NCI-H510A (cell line): ENCODE measurements at regions not wholly inside any gene's neighbourhood (a gene's known extent, or its start where the extent isn't known, plus 50 kb on each side); places are given as distances from the start of the nearest gene placed in this dataset.

ENCODE experiments used
- DNase-seq: peaks from one replicate; lab custom pipeline; 2025; lab: John Stamatoyannopoulos, UW

DNA sequence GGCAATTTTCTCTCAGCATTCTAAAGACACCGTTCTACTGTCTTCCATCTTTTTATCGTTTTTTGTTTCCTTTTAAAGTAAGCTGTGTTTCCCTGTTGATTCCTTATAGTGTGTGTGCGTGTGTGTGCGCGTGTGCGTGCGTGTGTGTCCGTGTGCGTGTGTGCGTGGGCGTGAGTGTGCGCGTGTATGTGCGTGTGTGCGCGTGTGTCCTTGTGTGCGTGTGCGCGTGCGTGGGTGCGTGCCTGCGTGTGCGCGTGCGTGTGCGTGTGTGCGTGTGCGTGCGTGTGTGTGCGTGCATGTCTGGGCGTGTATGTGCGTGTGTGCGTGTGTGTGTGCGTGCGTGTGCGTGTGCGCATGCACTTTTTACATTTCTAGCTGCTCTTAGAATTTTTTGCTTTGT is 1033.7 kb downstream of the BRD1 start:
- DNase-seq, result no peak

GRCh38 chr22:48786679-48786996 is 1041.0 kb downstream of the BRD1 start:
- DNase-seq, result no peak

DNA sequence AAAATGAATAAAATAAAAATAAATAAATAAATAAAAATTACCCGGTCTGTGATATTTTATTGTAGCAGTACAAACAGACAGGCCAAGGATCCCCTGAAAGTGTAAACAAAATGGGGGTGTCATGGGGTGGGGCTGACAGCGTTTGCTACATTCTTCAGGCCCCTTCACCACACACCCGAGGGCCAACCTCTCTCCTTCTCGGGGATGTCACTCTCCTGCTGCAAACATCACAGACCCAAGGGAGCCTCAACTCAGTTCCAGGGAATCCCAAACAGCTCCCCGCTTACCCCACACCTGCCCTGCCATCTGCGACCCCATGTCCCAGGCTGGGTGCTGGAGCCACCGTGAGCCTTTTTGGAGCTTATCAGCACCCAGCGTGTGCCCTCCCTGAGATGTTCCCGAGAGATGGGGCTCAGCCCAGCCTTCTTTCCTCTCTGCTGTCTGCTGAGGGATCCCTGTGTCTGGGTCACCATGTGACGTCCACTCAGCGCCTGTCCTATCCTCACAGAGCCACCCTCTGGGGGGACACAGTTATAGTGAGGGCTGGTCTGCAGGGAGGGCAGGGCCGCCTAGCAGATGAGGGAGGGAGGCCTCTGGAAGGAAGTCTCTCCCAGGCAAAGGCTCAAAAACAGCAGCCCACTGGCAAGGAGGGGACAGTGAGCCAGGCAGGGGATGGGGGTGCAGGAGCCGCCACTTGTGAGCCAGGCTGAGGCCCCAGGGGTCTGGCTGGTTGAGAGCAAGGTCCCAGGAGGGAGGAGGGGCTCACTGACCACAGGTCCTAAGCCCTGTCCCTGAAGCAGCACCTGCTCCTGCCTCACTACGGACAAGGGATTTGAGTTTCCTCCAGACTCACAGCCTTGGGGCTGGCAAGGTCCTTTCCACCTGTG is 1041.6 kb downstream of the BRD1 start:
- DNase-seq, result no peak

- no peak for DNase-seq
These were observed 1042.8 kb downstream of the BRD1 start for GRCh38 chr22:48784701-48785503.

GRCh38 chr22:48783821-48784266 is 1043.8 kb downstream of the BRD1 start:
- DNase-seq, result no peak

DNA sequence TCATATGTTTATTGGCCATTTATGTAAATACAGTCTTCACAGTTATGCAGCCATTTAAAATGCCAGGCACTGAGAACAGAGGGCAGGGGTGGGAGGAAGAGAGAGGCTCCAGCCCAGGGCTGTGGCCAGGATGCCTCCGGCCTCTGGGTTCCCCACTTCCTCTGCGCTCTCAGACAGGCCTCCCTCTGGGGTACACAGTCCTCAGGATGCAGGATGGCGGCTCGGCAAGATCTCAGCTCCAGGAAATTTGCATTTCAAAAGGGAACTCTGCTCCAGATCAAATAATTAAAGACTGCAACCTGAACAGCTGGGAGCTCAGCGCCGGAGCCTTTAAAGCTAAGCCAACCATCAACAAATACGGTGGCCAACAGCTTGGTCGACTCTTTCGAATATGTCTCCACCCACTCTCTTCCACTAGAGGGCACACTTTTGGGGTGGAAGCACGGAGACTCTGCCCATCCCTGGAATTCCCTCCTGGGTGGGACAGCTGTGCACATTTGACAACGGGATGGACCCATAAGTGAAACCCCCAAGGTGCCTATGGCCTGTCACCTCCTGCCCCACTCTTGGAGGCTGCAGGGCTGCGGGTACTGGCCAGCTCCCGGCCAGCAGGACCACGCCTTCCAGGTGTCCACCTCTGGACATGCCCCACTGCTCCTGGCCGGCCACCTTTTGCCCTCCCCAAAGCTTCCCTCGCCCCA is 1044.7 kb downstream of the BRD1 start:
- no peak for DNase-seq

DNA sequence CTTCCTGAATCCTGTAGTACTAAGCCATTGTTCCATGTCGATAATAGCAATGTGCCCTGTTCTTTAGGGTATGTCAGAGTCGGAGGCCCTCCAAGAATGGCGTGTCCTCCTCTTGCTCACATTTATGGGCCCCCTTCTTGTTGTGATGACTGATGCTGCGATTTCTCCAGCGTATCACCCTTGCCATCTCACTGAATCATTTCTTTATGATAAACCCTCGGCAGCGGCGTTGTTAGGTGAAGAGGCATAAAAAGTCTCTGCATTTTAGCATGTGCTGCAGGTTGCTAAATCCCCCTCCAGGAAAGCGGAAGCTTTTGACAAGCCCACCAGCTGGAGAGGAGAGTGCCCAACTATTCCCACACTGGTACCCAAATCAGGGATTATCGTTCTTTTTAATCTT is 1045.3 kb downstream of the BRD1 start:
- DNase-seq, result no peak

DNA sequence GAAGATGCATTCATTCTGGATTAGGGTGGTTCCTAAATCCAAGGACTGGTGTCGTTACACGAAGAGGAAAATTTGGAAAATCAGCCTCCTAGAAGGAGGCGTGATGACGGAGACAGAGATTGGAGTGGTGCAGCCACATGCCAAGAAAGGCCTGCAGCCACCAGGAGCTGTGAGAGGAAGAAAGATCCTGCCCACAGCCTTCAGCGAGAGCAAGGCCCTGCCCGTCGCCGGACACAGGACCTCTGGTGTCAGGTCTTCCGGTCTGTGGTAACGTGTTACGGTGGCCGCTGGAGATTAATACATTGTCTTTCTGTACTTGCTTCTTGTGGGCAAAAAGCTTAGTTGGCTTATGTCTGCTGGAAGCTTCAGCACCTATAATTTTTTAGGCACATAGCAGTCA is 1045.8 kb downstream of the BRD1 start:
- DNase-seq, result no peak

DNA sequence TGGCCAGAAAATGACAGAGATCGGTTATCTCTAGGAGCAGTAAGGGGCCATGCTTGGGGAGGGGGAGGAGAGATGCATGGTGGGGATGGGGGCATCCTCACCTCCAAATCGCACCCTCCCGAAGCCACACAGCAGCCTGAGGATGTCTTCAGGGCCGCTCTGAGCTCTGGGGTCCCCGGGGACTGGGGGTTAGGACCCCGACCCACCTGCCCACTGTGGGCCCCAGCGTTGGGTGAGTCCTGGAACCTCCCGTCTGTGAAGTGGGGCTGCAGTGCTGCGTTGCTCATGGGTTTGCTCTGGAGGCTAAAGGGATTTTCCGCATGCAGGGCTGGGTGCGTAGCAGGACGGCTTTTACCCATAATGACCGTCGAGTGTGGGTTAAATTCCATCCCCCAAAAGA is 1046.3 kb downstream of the BRD1 start:
- no peak for DNase-seq

DNA sequence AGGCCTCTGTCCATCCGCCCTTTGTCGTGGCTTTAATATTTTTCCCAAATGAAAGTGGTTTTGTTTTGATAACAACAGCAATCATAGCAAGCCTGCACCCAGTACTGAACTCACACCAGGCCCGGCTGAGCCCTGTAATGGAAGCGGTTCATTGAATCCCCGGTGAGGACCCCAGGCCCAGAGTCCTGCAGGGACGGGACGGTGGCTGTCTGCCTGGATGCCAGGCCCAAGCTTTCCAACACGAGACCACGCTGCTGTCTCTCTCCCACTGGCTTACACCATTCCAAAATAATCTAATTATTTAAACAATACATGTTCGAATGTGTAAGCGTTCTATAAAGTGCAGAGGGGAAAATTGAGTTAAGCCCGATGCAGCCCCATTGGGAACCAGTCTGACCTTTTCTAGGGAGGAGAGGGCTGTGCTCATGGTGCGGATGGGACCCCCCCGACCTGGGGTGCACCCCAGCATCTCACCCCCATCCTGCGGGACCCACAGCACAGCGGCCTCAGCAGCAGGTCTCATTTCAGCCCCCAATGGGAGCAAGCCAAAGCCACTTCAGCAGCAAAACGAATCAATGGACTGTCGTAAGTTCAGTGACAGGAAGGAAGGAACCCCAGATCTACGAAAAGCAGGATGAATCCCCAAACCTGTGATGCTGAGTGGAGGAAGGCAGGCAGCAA is 1046.9 kb downstream of the BRD1 start:
- DNase-seq, result no peak

DNA sequence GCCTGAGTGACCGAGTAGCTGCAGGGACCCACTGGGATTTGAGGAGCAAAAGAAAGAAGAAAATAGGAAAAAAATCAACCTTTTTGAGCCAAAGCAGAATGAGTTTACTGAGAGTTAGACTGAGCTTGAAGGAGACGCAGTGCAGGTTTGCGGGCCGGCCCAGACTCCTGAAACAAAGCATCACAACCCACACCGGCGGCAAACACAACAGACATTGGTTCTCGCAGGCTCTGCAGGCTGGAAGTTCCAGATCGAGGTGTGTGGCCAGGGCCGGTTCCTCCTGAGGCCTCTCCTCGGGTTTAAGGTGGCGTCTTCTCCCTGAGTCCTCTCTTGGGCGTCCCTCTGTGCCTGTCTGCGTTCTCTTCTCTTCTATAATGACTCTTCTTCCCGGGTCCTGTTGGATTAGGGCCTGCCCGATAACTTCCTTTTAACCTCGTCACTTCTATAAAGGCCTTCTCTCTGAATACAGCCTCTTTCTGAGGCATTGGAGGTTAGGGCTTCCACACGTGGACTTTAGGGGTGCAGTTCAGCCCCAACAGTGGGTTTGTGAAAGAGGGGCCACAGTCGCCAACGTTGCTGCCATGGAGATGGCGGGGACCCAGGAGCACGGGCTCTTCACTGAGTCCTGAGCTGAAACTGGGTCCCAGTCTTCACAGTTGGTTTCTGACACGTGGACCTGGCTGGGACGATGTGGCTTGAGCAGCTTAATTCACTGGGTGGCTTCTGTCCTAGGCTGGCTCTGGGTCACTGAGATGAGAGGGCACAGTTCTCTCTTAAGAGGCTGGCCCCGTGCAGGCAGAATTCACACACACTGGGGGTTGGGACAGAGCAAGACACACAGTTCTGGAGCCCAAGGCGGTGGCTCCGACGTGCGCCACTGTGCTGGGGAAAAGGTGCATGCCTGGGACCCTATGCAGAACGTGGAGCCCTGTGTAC is 1047.7 kb downstream of the BRD1 start:
- DNase-seq, result no peak

- no peak for DNase-seq
These were observed 1048.4 kb downstream of the BRD1 start for GRCh38 chr22:48779211-48779643.

DNA sequence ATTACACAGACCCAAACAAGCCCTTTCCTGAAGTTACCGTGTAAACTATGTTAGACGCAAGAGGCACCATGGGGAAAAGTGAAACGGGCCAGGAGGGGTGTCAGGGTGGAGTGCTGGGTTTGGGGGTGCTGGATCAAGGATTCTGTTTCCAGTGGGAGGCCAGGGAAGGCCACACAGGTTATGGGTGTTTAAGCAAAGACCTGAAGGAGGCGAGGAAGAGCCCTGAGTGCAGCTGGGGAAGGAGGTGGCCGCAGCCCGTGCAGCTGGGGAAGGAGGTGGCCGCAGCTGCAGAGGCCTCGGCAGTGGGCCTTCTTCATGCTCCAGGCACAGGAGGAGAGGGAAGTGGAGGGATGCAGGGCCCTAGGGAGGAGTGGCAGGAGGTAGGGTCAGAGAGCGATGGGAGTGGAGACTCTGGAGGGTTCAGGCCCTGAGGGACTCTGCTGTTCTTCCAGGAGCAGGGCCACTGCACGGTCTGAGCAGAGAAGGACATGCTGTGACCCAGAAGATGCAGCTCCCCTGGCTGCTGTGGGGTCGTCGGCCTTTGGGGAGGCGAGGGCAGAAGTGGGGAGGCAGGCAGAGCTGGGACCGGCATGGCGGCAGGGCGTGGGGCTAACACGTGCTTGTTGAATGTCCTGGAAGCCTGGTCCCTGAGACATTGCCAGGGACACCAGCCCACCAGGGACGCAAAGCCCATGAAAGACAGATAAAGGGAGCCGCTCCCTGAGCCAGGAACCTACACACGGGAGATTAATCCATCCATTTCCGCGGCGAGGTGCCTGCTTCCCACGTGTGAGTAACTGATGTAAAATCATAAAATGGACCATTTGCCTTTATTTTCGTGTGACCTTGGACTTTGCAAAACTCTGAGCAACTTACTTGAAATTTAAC is 1049.1 kb downstream of the BRD1 start:
- DNase-seq, result no peak

- no peak for DNase-seq
These were observed 1055.3 kb downstream of the BRD1 start for GRCh38 chr22:48772286-48772907.

GRCh38 chr22:48765595-48765994 is 1062.1 kb downstream of the BRD1 start:
- DNase-seq, result no peak

DNA sequence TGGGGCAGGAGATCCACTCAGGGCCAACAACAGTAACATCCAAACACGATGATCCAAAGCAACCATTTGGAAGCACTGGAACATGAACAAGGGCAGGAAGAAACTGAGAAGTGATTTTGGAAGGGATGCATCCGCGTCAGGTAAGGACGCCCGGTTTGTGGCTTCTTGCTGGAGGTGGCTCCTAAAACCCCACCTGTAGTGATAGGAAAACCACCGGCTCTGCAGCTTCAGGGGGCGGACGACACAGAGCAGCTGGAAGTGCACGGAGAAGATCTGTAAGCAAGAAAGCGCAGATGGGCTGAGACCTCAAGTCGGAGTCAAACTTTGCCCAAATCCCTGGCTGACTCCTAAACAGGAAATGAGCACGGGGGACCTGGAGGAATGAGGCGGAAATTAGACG is 1066.1 kb downstream of the BRD1 start:
- no peak for DNase-seq

DNA sequence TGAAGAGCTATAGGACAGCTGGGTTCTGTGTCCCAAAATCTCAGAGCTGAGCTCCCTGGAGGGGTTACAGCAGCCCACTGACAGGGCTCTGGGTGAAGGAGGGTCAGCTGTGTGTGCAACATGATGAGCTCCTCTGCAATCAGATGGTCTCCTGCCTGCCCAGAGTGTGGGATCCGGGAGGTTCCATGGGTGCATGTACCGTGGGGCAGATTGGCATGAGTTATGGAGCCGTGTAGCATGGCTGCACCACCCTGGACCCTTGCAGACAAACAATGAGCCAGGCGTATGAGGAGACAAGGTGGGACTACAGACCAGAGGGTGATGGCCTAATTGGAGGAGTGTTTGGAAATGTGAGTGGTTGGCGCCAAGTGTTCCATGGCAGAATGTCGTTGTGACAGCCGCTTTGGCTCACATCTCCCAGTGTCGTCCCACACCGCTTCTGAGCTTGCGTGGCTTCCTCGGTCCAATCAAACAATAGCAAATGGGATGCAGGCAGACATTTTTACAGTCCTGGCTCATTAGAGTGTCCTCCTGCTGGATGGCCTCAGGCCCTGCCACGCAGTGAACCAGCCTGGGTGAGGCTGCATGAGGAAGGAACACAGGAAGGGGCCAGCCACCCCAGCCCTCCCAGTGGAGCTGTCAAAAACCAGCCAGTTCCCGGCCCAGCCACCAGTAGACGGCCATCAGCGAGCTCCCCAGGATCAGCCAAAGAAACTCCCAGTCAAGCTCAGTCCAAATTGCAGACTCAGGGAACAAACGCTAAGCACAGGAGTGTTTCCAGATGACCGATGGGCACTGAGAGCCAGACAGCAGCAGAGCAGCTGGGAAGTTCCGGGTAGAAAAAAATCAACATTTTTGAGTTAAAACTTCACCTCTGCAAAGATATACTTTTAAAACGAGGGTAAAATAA is 1066.9 kb downstream of the BRD1 start:
- DNase-seq, result no peak
